SK-N-SH treated with all-trans-retinoic acid at 6 μM for 48 hours (cell line): ENCODE measurements at regions not wholly inside any gene's neighbourhood (a gene's known extent, or its start where the extent isn't known, plus 50 kb on each side); places are given as distances from the start of the nearest gene placed in this dataset.

Experiments
- BACH2 ChIP-seq: fragments of 250-450 bp; sonication (Bioruptor Pico); IDR thresholded peaks from 2 replicates; pipeline ENCODE4 v1.9.0; 2021; ENCODE audit warnings: mild to moderate bottlenecking, borderline replicate concordance
- CSDC2 ChIP-seq: fragments of 250-450 bp; sonication (Bioruptor Pico); IDR thresholded peaks from 2 replicates; pipeline ENCODE4 v1.5.0; 2020; ENCODE audit warnings: mild to moderate bottlenecking, moderate library complexity
- ISL1 ChIP-seq: fragments of 250-450 bp; sonication (Bioruptor Pico); IDR thresholded peaks from 2 replicates; pipeline ENCODE4 v2.1.2; 2022; ENCODE audit warnings: mild to moderate bottlenecking, moderate library complexity
- OSR1 ChIP-seq: fragments of 250-450 bp; sonication (Bioruptor Pico); IDR thresholded peaks from 2 replicates; pipeline ENCODE4 v1.8.0; 2022; ENCODE audit warnings: moderate library complexity, mild to moderate bottlenecking, inconsistent platforms
- ZFP3 ChIP-seq: fragments of 250-450 bp; sonication (Bioruptor Pico); IDR thresholded peaks from 2 replicates; pipeline ENCODE4 v1.5.0; 2020; ENCODE audit warnings: mild to moderate bottlenecking, moderate library complexity
- ZNF565 ChIP-seq: fragments of 450-650 bp; formaldehyde crosslinking; conservative IDR thresholded peaks from 2 replicates; pipeline ENCODE4 v1.5.0; 2020; ENCODE audit warnings: low read depth, mild to moderate bottlenecking, moderate library complexity
- ZNF70 ChIP-seq: fragments of 450-650 bp; formaldehyde crosslinking; IDR thresholded peaks from 2 replicates; pipeline ENCODE4 v1.5.0; 2020; ENCODE audit warnings: mild to moderate bottlenecking, moderate library complexity
- TF ChIP-seq, protein P1 (sequence below): fragments of 250-450 bp; sonication (Bioruptor Pico); IDR thresholded peaks from 2 replicates; pipeline ENCODE4 v1.8.0; 2020; ENCODE audit warnings: mild to moderate bottlenecking, moderate library complexity, borderline replicate concordance
- TF ChIP-seq, protein P2 (sequence below): fragments of 250-450 bp; sonication (Bioruptor Pico); IDR thresholded peaks from 2 replicates; pipeline ENCODE4 v1.5.1; 2020; ENCODE audit warnings: low read depth, mild to moderate bottlenecking, moderate library complexity

DNA sequence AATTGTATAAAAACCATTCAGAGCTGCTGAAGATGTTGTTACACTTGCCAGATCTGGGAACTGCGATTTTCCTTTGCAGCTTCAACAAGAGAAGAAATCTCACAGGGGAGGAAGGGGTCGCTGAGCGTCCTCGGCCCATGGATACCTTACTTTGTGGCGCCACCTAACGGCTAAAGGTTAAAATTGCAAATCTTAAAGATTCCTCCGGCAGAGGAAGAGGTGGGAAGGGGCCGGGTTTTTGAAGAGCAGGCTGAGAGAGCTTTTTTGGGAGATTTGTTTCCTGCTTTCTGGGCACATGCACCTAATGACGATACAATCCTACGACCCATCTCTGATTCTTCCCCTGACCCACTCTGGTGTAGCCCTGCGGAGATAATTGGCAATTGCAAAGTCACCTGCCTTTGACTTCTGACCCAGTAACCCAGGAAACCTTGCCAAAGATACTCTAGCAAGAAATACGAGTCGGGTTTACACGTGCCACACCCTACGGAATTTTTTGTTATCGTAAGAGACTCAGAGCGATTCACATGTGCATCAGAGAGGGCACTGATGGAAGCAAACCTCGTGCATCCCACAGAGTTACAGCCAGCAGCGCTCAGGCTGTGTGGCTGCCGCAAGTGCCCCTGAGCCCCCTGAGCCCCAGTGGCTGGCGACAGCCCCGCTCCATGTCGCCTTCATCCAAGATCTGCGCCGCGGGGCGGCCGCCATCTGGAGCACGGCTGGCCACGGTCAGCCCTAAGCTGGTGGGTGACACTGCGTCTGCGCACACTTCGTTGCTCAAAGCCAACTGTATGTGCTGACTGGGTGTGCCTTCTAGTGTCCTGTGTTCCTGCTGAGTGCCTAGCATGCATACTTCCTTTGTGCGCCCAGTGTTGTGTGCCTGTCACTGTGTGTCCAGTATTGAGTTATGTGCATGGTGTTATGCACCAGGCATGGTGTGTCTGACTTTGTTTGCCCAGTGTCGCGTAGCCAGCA, 55.2 kb upstream of the CHRNA7 start:
- TF ChIP-seq ISL1 (CRISPR knock-in tag) (no peak), ZFP3 (CRISPR knock-in tag) (no peak), BACH2 (CRISPR knock-in tag) (no peak), OSR1 (CRISPR knock-in tag) (no peak), ZNF70 (CRISPR knock-in tag) (no peak), ZNF565 (CRISPR knock-in tag) (no peak), CSDC2 (CRISPR knock-in tag) (no peak)
- TF ChIP-seq, protein P1, sequence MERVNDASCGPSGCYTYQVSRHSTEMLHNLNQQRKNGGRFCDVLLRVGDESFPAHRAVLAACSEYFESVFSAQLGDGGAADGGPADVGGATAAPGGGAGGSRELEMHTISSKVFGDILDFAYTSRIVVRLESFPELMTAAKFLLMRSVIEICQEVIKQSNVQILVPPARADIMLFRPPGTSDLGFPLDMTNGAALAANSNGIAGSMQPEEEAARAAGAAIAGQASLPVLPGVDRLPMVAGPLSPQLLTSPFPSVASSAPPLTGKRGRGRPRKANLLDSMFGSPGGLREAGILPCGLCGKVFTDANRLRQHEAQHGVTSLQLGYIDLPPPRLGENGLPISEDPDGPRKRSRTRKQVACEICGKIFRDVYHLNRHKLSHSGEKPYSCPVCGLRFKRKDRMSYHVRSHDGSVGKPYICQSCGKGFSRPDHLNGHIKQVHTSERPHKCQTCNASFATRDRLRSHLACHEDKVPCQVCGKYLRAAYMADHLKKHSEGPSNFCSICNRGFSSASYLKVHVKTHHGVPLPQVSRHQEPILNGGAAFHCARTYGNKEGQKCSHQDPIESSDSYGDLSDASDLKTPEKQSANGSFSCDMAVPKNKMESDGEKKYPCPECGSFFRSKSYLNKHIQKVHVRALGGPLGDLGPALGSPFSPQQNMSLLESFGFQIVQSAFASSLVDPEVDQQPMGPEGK (CRISPR knock-in tag): no peak
- TF ChIP-seq, protein P2, sequence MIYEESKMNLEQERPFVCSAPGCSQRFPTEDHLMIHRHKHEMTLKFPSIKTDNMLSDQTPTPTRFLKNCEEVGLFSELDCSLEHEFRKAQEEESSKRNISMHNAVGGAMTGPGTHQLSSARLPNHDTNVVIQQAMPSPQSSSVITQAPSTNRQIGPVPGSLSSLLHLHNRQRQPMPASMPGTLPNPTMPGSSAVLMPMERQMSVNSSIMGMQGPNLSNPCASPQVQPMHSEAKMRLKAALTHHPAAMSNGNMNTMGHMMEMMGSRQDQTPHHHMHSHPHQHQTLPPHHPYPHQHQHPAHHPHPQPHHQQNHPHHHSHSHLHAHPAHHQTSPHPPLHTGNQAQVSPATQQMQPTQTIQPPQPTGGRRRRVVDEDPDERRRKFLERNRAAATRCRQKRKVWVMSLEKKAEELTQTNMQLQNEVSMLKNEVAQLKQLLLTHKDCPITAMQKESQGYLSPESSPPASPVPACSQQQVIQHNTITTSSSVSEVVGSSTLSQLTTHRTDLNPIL (CRISPR knock-in tag): no peak
